ENCODE measurements at regions not wholly inside any gene's neighbourhood (a gene's known extent, or its start where the extent isn't known, plus 50 kb on each side); places are given as distances from the start of the nearest gene placed in this dataset.

DNA sequence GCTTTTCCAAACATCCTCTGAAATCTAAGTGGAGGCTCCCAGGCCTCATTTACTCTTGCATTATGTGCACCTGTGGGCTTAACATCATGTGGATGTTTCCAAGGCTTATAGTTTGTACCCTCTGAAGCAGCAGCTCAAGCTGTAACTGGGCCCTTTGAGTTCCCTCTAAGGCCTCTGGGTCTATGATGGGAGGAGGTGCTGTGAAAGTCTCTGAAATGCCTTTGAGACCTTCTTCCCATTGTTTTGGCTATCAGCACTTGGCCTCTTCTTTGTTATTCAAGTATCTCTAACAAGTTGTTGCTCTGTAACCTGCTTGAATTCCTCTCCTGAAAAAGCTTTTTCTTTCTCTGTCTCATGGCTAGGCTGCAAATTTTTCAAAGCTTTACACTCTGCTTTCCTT lies 58.1 kb upstream of the MYT1L start:
- TF ChIP-seq CTCF (IDR thresholded peaks at IDR 0.05; ENCODE audit: low read depth, low read length, poor library complexity, severe bottlenecking) (no peak), EZH2phosphoT487 (IDR thresholded peaks at IDR 0.05; ENCODE audit: borderline replicate concordance, low read length) (no peak)

All from DOHH2 (cell line).